ENCODE measurements at regions not wholly inside any gene's neighbourhood (a gene's known extent, or its start where the extent isn't known, plus 50 kb on each side); places are given as distances from the start of the nearest gene placed in this dataset.

GRCh38 chr10:61337741-61338140 is 115.4 kb downstream of the TMEM26 start:
- H3K36me3 Mint-ChIP-seq, result no peaks in the 10 kb centered on the region; the same call in 1 of the 2 replicates
- H3K4me3 Mint-ChIP-seq, result no peak overlapping the region
- peaks cover 10% of the 10 kb centered on the region for H3K9me3 Mint-ChIP-seq
- POLR2A ChIA-PET, result no interaction called here
- no peak for ATAC-seq
- CTCF ChIA-PET, result no interaction called here
- no peak for DNase-seq (ENCODE audit: low spot score)
- TF ChIP-seq ATF1 (CRISPR knock-in tag; IDR thresholded peaks at IDR 0.05) (no peak), ELF4 (CRISPR knock-in tag; IDR thresholded peaks at IDR 0.05; ENCODE audit: low read depth) (no peak), ZNF671 (CRISPR knock-in tag; IDR thresholded peaks at IDR 0.05) (no peak), ETV6 (CRISPR knock-in tag; IDR thresholded peaks at IDR 0.05) (no peak), EMX1 (CRISPR knock-in tag; IDR thresholded peaks at IDR 0.05) (no peak), HMGA2 (CRISPR knock-in tag; IDR thresholded peaks at IDR 0.05) (no peak)
- TF ChIP-seq, protein P1, sequence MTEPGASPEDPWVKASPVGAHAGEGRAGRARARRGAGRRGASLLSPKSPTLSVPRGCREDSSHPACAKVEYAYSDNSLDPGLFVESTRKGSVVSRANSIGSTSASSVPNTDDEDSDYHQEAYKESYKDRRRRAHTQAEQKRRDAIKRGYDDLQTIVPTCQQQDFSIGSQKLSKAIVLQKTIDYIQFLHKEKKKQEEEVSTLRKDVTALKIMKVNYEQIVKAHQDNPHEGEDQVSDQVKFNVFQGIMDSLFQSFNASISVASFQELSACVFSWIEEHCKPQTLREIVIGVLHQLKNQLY (CRISPR knock-in tag; IDR thresholded peaks at IDR 0.05), result no peak
- TF ChIP-seq, protein P2, sequence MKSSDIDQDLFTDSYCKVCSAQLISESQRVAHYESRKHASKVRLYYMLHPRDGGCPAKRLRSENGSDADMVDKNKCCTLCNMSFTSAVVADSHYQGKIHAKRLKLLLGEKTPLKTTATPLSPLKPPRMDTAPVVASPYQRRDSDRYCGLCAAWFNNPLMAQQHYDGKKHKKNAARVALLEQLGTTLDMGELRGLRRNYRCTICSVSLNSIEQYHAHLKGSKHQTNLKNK (CRISPR knock-in tag; IDR thresholded peaks at IDR 0.05), result no peak
- TF ChIP-seq, protein P3, sequence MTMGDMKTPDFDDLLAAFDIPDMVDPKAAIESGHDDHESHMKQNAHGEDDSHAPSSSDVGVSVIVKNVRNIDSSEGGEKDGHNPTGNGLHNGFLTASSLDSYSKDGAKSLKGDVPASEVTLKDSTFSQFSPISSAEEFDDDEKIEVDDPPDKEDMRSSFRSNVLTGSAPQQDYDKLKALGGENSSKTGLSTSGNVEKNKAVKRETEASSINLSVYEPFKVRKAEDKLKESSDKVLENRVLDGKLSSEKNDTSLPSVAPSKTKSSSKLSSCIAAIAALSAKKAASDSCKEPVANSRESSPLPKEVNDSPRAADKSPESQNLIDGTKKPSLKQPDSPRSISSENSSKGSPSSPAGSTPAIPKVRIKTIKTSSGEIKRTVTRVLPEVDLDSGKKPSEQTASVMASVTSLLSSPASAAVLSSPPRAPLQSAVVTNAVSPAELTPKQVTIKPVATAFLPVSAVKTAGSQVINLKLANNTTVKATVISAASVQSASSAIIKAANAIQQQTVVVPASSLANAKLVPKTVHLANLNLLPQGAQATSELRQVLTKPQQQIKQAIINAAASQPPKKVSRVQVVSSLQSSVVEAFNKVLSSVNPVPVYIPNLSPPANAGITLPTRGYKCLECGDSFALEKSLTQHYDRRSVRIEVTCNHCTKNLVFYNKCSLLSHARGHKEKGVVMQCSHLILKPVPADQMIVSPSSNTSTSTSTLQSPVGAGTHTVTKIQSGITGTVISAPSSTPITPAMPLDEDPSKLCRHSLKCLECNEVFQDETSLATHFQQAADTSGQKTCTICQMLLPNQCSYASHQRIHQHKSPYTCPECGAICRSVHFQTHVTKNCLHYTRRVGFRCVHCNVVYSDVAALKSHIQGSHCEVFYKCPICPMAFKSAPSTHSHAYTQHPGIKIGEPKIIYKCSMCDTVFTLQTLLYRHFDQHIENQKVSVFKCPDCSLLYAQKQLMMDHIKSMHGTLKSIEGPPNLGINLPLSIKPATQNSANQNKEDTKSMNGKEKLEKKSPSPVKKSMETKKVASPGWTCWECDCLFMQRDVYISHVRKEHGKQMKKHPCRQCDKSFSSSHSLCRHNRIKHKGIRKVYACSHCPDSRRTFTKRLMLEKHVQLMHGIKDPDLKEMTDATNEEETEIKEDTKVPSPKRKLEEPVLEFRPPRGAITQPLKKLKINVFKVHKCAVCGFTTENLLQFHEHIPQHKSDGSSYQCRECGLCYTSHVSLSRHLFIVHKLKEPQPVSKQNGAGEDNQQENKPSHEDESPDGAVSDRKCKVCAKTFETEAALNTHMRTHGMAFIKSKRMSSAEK (CRISPR knock-in tag; IDR thresholded peaks at IDR 0.05; ENCODE audit: borderline replicate concordance), result no peak
- no peak overlapping the region for H3K27ac Mint-ChIP-seq
- no peaks in the 10 kb centered on the region for H3K4me1 Mint-ChIP-seq
- H3K27me3 Mint-ChIP-seq (ENCODE audit: low read depth), result no peaks in the 10 kb centered on the region

DNA sequence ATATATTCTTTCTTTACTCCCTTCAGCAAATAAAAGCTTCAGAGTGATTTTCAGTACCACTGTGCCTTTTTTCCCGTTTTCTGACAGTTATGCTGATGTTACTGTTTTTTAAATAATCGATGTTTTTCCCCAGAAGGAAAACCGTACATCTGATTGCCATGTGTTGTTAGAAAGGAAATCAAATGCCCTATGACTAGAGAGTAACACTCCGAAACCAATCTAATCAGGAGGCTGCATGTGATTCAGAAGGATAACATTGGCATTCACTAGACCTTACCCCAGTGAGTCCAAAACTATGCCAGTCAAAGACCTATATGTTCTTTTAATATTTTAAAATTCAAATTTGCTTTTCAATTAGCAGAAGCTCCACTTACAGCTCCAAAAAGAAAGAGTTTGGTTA is 116.3 kb downstream of the TMEM26 start:
- Mint-ChIP-seq H3K27ac (no peak overlapping the region), H3K4me1 (no peaks in the 10 kb centered on the region), H3K4me3 (no peak overlapping the region), H3K9me3 (peaks cover 16% of the 10 kb centered on the region), H3K27me3 (ENCODE audit: low read depth) (no peaks in the 10 kb centered on the region), H3K36me3 (no peaks in the 10 kb centered on the region; the same call in 1 of the 2 replicates)
- ChIA-PET POLR2A (no interaction called here), CTCF (no interaction called here)
- ATAC-seq (no peak), DNase-seq (ENCODE audit: low spot score) (no peak)
- TF ChIP-seq TCF7 (CRISPR knock-in tag; IDR thresholded peaks at IDR 0.05; ENCODE audit: low read depth) (no peak), HMGA2 (CRISPR knock-in tag; IDR thresholded peaks at IDR 0.05) (no peak), ZNF121 (CRISPR knock-in tag; IDR thresholded peaks at IDR 0.05) (no peak), GABPB1 (CRISPR knock-in tag; IDR thresholded peaks at IDR 0.05) (no peak), ZSCAN18 (CRISPR knock-in tag; IDR thresholded peaks at IDR 0.05) (no peak), FOXJ3 (CRISPR knock-in tag; IDR thresholded peaks at IDR 0.05; ENCODE audit: borderline replicate concordance) (no peak), OVOL2 (CRISPR knock-in tag; IDR thresholded peaks at IDR 0.05; ENCODE audit: borderline replicate concordance) (no peak), ZNF671 (CRISPR knock-in tag; IDR thresholded peaks at IDR 0.05) (no peak), SMAD4 (CRISPR knock-in tag; IDR thresholded peaks at IDR 0.05) (no peak), ARID4B (CRISPR knock-in tag; IDR thresholded peaks at IDR 0.05; ENCODE audit: borderline replicate concordance) (no peak), PRRX2 (CRISPR knock-in tag; IDR thresholded peaks at IDR 0.05) (no peak)
- TF ChIP-seq, protein P4, sequence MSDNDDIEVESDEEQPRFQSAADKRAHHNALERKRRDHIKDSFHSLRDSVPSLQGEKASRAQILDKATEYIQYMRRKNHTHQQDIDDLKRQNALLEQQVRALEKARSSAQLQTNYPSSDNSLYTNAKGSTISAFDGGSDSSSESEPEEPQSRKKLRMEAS (CRISPR knock-in tag; IDR thresholded peaks at IDR 0.05), result no peak
- TF ChIP-seq, protein P2 (CRISPR knock-in tag; IDR thresholded peaks at IDR 0.05), result no peak
